AG09319 (cell line): ENCODE measurements at regions not wholly inside any gene's neighbourhood (a gene's known extent, or its start where the extent isn't known, plus 50 kb on each side); places are given as distances from the start of the nearest gene placed in this dataset.

Experiments used
- DNase-seq: peaks from one replicate; pipeline ENCODE4 v3.0.0-alpha.2; 2010; ENCODE audit warnings: low read depth; ENCODE audit errors: extremely low read depth
- TF ChIP-seq, protein P1 (sequence below): IDR thresholded peaks from 2 replicates; pipeline ENCODE4 v1.5.1; 2011; ENCODE audit warnings: low read depth, mild to moderate bottlenecking, inconsistent platforms, low read length, moderate library complexity

DNA sequence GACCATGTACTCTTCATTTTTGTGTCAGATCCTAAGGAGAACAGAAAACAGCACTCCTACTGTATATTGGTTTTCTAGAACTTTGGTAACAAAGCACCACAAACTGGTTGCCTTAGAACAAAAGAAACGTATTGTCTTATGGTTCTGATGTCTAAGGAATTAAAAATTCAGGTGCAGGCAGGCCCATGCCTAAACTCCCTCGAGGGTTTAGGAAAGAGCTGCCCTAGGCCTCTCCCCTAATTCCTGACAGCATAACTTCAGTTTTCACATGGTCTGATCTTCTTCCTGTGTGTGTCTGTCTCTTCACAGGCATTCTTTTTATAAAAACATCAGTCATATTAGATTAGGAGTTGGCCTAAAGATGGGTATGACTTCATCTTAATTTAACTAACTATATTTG is 1093.6 kb downstream of the TECRL start:
- TF ChIP-seq, protein P1, sequence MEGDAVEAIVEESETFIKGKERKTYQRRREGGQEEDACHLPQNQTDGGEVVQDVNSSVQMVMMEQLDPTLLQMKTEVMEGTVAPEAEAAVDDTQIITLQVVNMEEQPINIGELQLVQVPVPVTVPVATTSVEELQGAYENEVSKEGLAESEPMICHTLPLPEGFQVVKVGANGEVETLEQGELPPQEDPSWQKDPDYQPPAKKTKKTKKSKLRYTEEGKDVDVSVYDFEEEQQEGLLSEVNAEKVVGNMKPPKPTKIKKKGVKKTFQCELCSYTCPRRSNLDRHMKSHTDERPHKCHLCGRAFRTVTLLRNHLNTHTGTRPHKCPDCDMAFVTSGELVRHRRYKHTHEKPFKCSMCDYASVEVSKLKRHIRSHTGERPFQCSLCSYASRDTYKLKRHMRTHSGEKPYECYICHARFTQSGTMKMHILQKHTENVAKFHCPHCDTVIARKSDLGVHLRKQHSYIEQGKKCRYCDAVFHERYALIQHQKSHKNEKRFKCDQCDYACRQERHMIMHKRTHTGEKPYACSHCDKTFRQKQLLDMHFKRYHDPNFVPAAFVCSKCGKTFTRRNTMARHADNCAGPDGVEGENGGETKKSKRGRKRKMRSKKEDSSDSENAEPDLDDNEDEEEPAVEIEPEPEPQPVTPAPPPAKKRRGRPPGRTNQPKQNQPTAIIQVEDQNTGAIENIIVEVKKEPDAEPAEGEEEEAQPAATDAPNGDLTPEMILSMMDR, result no peak

DNA sequence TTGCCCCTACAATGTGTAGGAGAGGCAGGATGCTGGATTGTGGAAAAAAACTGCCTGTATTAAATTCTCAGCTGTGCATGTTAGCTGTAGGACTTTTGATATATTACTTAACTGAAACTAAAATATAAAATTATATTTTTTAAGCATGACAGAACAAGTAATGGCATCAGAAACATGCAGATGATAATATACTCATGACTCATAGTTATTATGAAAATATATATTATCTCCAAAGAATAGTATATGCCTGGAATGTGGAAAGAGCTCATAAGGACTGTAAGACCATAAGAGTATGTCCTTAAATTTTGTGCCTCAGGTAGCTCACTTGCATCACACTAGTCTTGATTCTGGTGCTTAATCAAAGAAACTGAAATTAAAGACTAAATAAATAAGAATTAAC is 1100.6 kb downstream of the TECRL start:
- TF ChIP-seq, protein P1, result no peak
- no peak for DNase-seq

More for the DNA sequence above, 1093.6 kb downstream of the TECRL start:
- DNase-seq, result no peak

DNA sequence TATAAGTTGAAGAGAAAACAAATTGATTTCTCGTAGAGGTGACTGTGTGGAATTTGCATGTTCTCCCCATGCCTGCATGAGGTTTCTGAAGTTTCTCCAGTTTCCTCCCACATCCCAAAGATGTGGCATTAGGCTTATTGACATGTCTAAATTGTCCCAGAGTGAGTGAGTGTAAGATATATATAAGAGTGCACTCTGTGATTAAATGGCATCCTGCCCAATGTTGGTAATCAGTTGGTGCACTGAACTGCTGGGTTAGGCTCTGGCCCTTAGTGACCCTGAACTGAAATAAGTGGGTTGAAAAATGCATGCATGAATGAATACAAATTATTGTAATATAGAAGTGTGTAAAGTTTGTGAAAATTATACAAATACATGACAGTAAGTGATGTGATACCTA is 1106.5 kb downstream of the TECRL start:
- DNase-seq, result no peak
- TF ChIP-seq, protein P1, result no peak

DNA sequence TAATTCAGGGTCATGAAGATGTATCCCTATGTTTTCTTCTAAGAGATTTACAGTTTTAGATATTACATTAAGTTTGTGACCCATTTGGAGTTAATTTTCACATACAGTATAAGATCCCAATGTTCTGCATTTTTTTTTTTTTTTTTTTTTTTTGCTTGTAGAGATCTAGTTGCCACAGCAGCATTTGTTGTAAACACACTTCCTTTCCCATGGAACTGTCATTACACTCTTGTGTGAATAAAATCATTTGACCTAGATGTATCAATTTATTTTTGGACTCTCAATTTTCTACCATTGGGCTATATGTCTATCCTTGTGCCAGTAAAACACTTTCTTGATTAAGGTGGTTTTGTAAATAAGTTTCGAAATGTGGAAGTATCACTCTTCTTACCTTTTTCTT is 1107.2 kb downstream of the TECRL start:
- TF ChIP-seq, protein P1, result no peak
- DNase-seq, result no peak

DNA sequence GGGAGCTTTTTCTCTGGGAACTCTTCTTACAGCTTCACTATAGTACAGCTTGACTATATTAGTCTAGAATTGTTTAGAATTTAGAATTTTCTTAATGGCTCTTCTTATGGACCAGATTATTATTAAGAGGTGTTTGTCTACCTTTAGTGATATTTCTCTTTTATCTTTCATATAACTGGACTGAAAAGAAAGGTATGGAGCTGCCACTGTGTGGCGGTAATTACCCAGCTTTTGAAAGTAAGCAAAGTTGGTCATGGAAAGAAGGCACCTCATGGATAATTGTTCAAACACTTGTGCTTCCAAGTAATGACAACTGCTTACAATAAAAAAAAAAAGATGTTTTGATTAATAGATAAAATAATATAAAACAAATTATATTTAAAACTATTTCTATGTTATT is 1112.5 kb downstream of the TECRL start:
- DNase-seq, result no peak
- TF ChIP-seq, protein P1, result no peak

DNA sequence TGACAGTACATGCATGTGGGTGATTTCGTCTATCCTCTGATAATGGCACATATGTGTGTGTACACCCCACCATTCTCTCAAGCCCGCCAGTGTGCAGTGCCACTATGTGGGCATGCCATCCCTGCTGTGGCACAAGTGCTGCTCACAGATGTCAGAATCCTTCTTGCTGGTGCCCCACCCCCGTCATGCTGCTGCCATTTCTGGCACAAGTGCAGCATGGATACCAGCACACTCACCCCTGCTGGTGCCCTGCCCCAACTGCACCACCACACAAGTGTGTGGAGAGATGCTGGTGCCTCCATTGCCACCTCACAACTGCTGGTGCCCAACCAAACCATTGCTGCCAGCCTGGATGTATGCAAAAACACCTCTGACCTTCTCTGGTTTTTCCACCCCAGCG is 1133.8 kb downstream of the TECRL start:
- no peak for DNase-seq

DNA sequence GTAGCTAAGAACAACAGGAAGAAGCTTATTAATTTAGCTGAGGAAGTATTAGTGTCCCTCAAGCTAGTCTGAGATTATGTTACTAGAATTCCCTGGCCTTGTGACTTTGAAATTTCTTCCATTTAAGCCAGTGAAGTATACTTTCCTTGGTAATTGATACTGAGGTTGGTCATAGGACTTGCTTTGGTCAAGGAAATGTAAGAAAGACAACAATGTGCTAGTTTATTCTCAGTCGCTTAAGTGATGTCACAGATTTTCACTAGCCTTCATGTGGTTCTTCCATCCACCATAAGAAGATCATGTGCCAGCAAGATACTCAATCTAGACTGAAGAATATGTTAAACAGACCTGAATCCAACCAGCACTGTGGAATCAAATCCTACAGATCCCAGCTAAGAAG is 1140.1 kb downstream of the TECRL start:
- DNase-seq, result no peak
- TF ChIP-seq, protein P1, result no peak

More for the DNA sequence above, 1133.8 kb downstream of the TECRL start:
- TF ChIP-seq, protein P1, result no peak
